ENCODE measurements at regions not wholly inside any gene's neighbourhood (a gene's known extent, or its start where the extent isn't known, plus 50 kb on each side); places are given as distances from the start of the nearest gene placed in this dataset.

DNA sequence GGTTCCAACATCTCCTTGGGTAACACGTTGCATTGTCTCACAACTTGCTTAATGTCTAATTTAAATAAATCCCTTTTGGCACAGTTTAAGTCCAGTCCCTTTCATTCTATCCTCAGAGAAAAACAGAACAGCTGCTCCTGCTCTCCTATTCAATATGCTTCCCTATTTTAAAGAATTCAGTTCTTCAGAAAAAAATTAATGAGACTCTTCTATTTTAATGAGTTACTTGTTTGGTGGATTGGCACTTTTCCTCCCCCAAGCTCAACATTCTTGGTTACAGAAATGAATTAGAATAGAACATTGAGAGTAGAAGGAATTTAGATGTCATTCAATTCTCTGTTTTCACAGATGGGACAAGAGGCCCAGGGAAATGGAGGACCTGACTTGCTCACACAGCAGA is 116.9 kb upstream of the ATP8B1 start:
- TF ChIP-seq, protein P1, sequence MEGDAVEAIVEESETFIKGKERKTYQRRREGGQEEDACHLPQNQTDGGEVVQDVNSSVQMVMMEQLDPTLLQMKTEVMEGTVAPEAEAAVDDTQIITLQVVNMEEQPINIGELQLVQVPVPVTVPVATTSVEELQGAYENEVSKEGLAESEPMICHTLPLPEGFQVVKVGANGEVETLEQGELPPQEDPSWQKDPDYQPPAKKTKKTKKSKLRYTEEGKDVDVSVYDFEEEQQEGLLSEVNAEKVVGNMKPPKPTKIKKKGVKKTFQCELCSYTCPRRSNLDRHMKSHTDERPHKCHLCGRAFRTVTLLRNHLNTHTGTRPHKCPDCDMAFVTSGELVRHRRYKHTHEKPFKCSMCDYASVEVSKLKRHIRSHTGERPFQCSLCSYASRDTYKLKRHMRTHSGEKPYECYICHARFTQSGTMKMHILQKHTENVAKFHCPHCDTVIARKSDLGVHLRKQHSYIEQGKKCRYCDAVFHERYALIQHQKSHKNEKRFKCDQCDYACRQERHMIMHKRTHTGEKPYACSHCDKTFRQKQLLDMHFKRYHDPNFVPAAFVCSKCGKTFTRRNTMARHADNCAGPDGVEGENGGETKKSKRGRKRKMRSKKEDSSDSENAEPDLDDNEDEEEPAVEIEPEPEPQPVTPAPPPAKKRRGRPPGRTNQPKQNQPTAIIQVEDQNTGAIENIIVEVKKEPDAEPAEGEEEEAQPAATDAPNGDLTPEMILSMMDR (IDR thresholded peaks at IDR 0.05), result no peak
- TF ChIP-seq POLR2A (IDR thresholded peaks at IDR 0.05), result no peak

All from breast epithelium (tissue), 3 donors.